K562 (cell line): ENCODE measurements at regions not wholly inside any gene's neighbourhood (a gene's known extent, or its start where the extent isn't known, plus 50 kb on each side); places are given as distances from the start of the nearest gene placed in this dataset.
"Not testable (repeated sequence)": the region's sequence is repeated elsewhere in the genome, so short reads cannot be mapped to it uniquely, and the experiment has no call there.

Experiments
- BHLHE40 ChIP-seq: IDR thresholded peaks from 2 replicates; pipeline ENCODE4 v1.6.1; 2011; ENCODE audit warnings: low read length, improper control_type of control experiment
- CTCF ChIP-seq, 3 experiments: IDR thresholded peaks in 2 of 3; conservative IDR thresholded peaks in 1 of 3; 2 replicates each; pipeline ENCODE4 v1.5.1; 2011 to 2012; ENCODE audit warnings: low read length in 3 of 3, mild to moderate bottlenecking in 3 of 3, control low read depth in 2 of 3, improper control_type of control experiment in 1 of 3, inconsistent platforms in 1 of 3, low read depth in 1 of 3, mixed read lengths in 1 of 3, moderate library complexity in 1 of 3; ENCODE audit not compliant: insufficient read depth in 2 of 3
- DPF2 ChIP-seq: fragments of 450-650 bp; IDR thresholded peaks from 2 replicates; pipeline ENCODE4 v1.6.1; 2016
- SP1 ChIP-seq: sonication (generic); formaldehyde crosslinking; IDR thresholded peaks from 2 replicates; pipeline ENCODE4 v1.8.1; 2022; ENCODE audit warnings: mild to moderate bottlenecking, missing genetic modification reagents
- ZSCAN32 ChIP-seq: fragments of 450-650 bp; formaldehyde crosslinking; IDR thresholded peaks from 2 replicates; pipeline ENCODE4 v1.4.0; 2020; ENCODE audit warnings: mild to moderate bottlenecking, moderate library complexity
- TF ChIP-seq, protein P1 (sequence below), 2 experiments: fragments of 450-650 bp in 1 of 2; IDR thresholded peaks; 2 replicates each; pipeline ENCODE4 v1.6.1; 2011 to 2017; ENCODE audit warnings: low read depth in 2 of 2, antibody characterized with exemption in 1 of 2, borderline replicate concordance in 1 of 2, low read length in 1 of 2, mild to moderate bottlenecking in 1 of 2, mixed read lengths in 1 of 2; ENCODE audit not compliant: control insufficient read depth in 1 of 2
- TF ChIP-seq, protein P2 (sequence below): fragments of 450-650 bp; IDR thresholded peaks from 2 replicates; pipeline ENCODE4 v1.6.1; 2016; ENCODE audit warnings: missing biosample characterization, missing genetic modification characterization

DNA sequence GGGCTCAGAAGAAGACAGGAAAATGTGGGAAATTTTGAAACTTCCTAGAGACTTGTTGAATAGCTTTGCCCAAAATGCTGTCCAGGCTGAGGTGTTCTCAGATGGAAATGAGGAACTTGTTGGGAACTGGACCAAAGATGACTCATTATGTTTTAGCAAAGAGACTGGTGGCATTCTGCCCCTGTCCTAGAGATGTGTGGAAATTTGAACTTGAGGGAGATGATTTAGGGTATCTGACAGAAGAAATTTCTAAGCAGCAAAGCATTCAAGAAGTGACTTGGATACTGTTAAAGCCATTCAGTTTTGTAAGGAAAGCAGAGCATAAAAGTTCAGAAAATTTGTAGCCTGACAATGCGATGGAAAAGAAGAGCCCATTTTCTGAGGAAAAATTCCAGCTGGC lies 1052.7 kb downstream of the ROBO2 start:
- not testable (repeated sequence) for TF ChIP-seq SP1; CTCF (IDR thresholded peaks at IDR 0.05 in 2 of 3, conservative IDR thresholded peaks at IDR 0.05 in 1 of 3; ENCODE audit: insufficient read depth in 2 of 3, low read depth in 1 of 3, low read length in 3 of 3); DPF2; BHLHE40; ZSCAN32
- TF ChIP-seq, protein P1, sequence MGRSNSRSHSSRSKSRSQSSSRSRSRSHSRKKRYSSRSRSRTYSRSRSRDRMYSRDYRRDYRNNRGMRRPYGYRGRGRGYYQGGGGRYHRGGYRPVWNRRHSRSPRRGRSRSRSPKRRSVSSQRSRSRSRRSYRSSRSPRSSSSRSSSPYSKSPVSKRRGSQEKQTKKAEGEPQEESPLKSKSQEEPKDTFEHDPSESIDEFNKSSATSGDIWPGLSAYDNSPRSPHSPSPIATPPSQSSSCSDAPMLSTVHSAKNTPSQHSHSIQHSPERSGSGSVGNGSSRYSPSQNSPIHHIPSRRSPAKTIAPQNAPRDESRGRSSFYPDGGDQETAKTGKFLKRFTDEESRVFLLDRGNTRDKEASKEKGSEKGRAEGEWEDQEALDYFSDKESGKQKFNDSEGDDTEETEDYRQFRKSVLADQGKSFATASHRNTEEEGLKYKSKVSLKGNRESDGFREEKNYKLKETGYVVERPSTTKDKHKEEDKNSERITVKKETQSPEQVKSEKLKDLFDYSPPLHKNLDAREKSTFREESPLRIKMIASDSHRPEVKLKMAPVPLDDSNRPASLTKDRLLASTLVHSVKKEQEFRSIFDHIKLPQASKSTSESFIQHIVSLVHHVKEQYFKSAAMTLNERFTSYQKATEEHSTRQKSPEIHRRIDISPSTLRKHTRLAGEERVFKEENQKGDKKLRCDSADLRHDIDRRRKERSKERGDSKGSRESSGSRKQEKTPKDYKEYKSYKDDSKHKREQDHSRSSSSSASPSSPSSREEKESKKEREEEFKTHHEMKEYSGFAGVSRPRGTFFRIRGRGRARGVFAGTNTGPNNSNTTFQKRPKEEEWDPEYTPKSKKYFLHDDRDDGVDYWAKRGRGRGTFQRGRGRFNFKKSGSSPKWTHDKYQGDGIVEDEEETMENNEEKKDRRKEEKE (IDR thresholded peaks at IDR 0.05; ENCODE audit: borderline replicate concordance in 1 of 2, control insufficient read depth in 1 of 2, low read depth in 2 of 2, low read length in 1 of 2) = not testable (repeated sequence)
- TF ChIP-seq, protein P2, sequence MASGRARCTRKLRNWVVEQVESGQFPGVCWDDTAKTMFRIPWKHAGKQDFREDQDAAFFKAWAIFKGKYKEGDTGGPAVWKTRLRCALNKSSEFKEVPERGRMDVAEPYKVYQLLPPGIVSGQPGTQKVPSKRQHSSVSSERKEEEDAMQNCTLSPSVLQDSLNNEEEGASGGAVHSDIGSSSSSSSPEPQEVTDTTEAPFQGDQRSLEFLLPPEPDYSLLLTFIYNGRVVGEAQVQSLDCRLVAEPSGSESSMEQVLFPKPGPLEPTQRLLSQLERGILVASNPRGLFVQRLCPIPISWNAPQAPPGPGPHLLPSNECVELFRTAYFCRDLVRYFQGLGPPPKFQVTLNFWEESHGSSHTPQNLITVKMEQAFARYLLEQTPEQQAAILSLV (tag) = not testable (repeated sequence)
